ENCODE measurements at regions not wholly inside any gene's neighbourhood (a gene's known extent, or its start where the extent isn't known, plus 50 kb on each side); places are given as distances from the start of the nearest gene placed in this dataset.
"Not testable (repeated sequence)": the region's sequence is repeated elsewhere in the genome, so short reads cannot be mapped to it uniquely, and the experiment has no call there.

GRCh38 chr15:20010759-20011158 lies 530.8 kb downstream of the GOLGA6L6 start:
- H3K27me3 ChIP-seq (ENCODE audit: insufficient read depth, low read depth, low read length); H3K27ac ChIP-seq (ENCODE audit: low read length); H3F3A ChIP-seq (ENCODE audit: insufficient read depth, low read length, poor library complexity, severe bottlenecking); H3K9me3 ChIP-seq (ENCODE audit: low read length); H3K9ac ChIP-seq (ENCODE audit: low read length); H3K4me3 ChIP-seq (ENCODE audit: low read length); H2AFZ ChIP-seq (ENCODE audit: low read depth, low read length); H3K4me2 ChIP-seq (ENCODE audit: low read length); H3K9me2 ChIP-seq (ENCODE audit: insufficient read depth, low read length); H4K20me1 ChIP-seq (ENCODE audit: insufficient read depth); H3K79me2 ChIP-seq (replicated peaks; ENCODE audit: insufficient read depth, low read length); H3K36me3 ChIP-seq (ENCODE audit: insufficient read depth, low read length): not testable (repeated sequence)

- not testable (repeated sequence) for H4K20me1 ChIP-seq (ENCODE audit: insufficient read depth); H3K9ac ChIP-seq (ENCODE audit: low read length); H3K27me3 ChIP-seq (ENCODE audit: insufficient read depth, low read depth, low read length); H3K36me3 ChIP-seq (ENCODE audit: insufficient read depth, low read length); H3K27ac ChIP-seq (ENCODE audit: low read length); H2AFZ ChIP-seq (ENCODE audit: low read depth, low read length); H3K9me2 ChIP-seq (ENCODE audit: insufficient read depth, low read length); H3K9me3 ChIP-seq (ENCODE audit: low read length); H3F3A ChIP-seq (ENCODE audit: insufficient read depth, low read length, poor library complexity, severe bottlenecking); H3K79me2 ChIP-seq (replicated peaks; ENCODE audit: insufficient read depth, low read length); H3K4me3 ChIP-seq (ENCODE audit: low read length); H3K4me2 ChIP-seq (ENCODE audit: low read length)
These were observed 532.0 kb downstream of the GOLGA6L6 start for GRCh38 chr15:20009619-20010018.

- not testable (repeated sequence) for H2AFZ ChIP-seq (ENCODE audit: low read depth, low read length); H3K27me3 ChIP-seq (ENCODE audit: insufficient read depth, low read depth, low read length); H3K9ac ChIP-seq (ENCODE audit: low read length); H3K79me2 ChIP-seq (replicated peaks; ENCODE audit: insufficient read depth, low read length); H3K4me2 ChIP-seq (ENCODE audit: low read length); H3F3A ChIP-seq (ENCODE audit: insufficient read depth, low read length, poor library complexity, severe bottlenecking); H3K9me2 ChIP-seq (ENCODE audit: insufficient read depth, low read length); H3K9me3 ChIP-seq (ENCODE audit: low read length); H3K36me3 ChIP-seq (ENCODE audit: insufficient read depth, low read length); H4K20me1 ChIP-seq (ENCODE audit: insufficient read depth); H3K4me3 ChIP-seq (ENCODE audit: low read length); H3K27ac ChIP-seq (ENCODE audit: low read length)
These were observed 534.3 kb downstream of the GOLGA6L6 start for GRCh38 chr15:20007338-20007737.

GRCh38 chr15:20003471-20003870 lies 538.1 kb downstream of the GOLGA6L6 start:
- not testable (repeated sequence) for H2AFZ ChIP-seq (ENCODE audit: low read depth, low read length); H3K9ac ChIP-seq (ENCODE audit: low read length); H4K20me1 ChIP-seq (ENCODE audit: insufficient read depth); H3K27me3 ChIP-seq (ENCODE audit: insufficient read depth, low read depth, low read length); H3K9me3 ChIP-seq (ENCODE audit: low read length); H3K4me3 ChIP-seq (ENCODE audit: low read length); H3K9me2 ChIP-seq (ENCODE audit: insufficient read depth, low read length); H3K27ac ChIP-seq (ENCODE audit: low read length); H3F3A ChIP-seq (ENCODE audit: insufficient read depth, low read length, poor library complexity, severe bottlenecking); H3K36me3 ChIP-seq (ENCODE audit: insufficient read depth, low read length); H3K79me2 ChIP-seq (replicated peaks; ENCODE audit: insufficient read depth, low read length); H3K4me2 ChIP-seq (ENCODE audit: low read length)

- not testable (repeated sequence) for H3K4me3 ChIP-seq (ENCODE audit: low read length); H3K27ac ChIP-seq (ENCODE audit: low read length); H4K20me1 ChIP-seq (ENCODE audit: insufficient read depth); H3K36me3 ChIP-seq (ENCODE audit: insufficient read depth, low read length); H3K4me2 ChIP-seq (ENCODE audit: low read length); H3K79me2 ChIP-seq (replicated peaks; ENCODE audit: insufficient read depth, low read length); H3K9ac ChIP-seq (ENCODE audit: low read length); H3F3A ChIP-seq (ENCODE audit: insufficient read depth, low read length, poor library complexity, severe bottlenecking); H3K27me3 ChIP-seq (ENCODE audit: insufficient read depth, low read depth, low read length); H2AFZ ChIP-seq (ENCODE audit: low read depth, low read length); H3K9me3 ChIP-seq (ENCODE audit: low read length); H3K9me2 ChIP-seq (ENCODE audit: insufficient read depth, low read length)
These were observed 539.0 kb downstream of the GOLGA6L6 start for GRCh38 chr15:20002560-20002959.

- H3K27me3 ChIP-seq (ENCODE audit: insufficient read depth, low read depth, low read length); H3K4me2 ChIP-seq (ENCODE audit: low read length); H3K9me3 ChIP-seq (ENCODE audit: low read length); H3K79me2 ChIP-seq (replicated peaks; ENCODE audit: insufficient read depth, low read length); H3K9me2 ChIP-seq (ENCODE audit: insufficient read depth, low read length); H3F3A ChIP-seq (ENCODE audit: insufficient read depth, low read length, poor library complexity, severe bottlenecking); H3K9ac ChIP-seq (ENCODE audit: low read length); H4K20me1 ChIP-seq (ENCODE audit: insufficient read depth); H3K4me3 ChIP-seq (ENCODE audit: low read length); H3K36me3 ChIP-seq (ENCODE audit: insufficient read depth, low read length); H3K27ac ChIP-seq (ENCODE audit: low read length); H2AFZ ChIP-seq (ENCODE audit: low read depth, low read length): not testable (repeated sequence)
These were observed 544.9 kb downstream of the GOLGA6L6 start for GRCh38 chr15:19996574-19997194.

GRCh38 chr15:19995296-19995695 lies 546.3 kb downstream of the GOLGA6L6 start:
- not testable (repeated sequence) for H3K9ac ChIP-seq (ENCODE audit: low read length); H3K4me3 ChIP-seq (ENCODE audit: low read length); H4K20me1 ChIP-seq (ENCODE audit: insufficient read depth); H3K9me3 ChIP-seq (ENCODE audit: low read length); H3K79me2 ChIP-seq (replicated peaks; ENCODE audit: insufficient read depth, low read length); H3K36me3 ChIP-seq (ENCODE audit: insufficient read depth, low read length); H3K27me3 ChIP-seq (ENCODE audit: insufficient read depth, low read depth, low read length); H3K4me2 ChIP-seq (ENCODE audit: low read length); H3K9me2 ChIP-seq (ENCODE audit: insufficient read depth, low read length); H3F3A ChIP-seq (ENCODE audit: insufficient read depth, low read length, poor library complexity, severe bottlenecking); H2AFZ ChIP-seq (ENCODE audit: low read depth, low read length); H3K27ac ChIP-seq (ENCODE audit: low read length)

Data from neural cell (in vitro differentiated cells).